Mesendoderm (in vitro differentiated cells): ENCODE measurements at regions not wholly inside any gene's neighbourhood (a gene's known extent, or its start where the extent isn't known, plus 50 kb on each side); places are given as distances from the start of the nearest gene placed in this dataset. TPM values are rescaled to one million over a fixed set of nuclear protein-coding genes. Genes with fewer than 3 reads are reported as not detected.

ENCODE experiments used
- DNase-seq: peaks from one replicate; pipeline ENCODE4 v3.0.0; 2013
- H2AK5ac ChIP-seq: 2 replicates; pipeline ENCODE4 v1.6.1; 2013; ENCODE audit warnings: low read length, inconsistent platforms
- H2BK120ac ChIP-seq: 2 replicates; pipeline ENCODE4 v1.6.1; 2013; ENCODE audit warnings: low read depth, mild to moderate bottlenecking, low read length, moderate library complexity, mixed read lengths
- H2BK15ac ChIP-seq: replicated peaks from 2 replicates; pipeline ENCODE4 v1.6.1; 2013; ENCODE audit warnings: low read depth, mild to moderate bottlenecking, moderate library complexity
- H2BK5ac ChIP-seq: 2 replicates; pipeline ENCODE4 v1.6.1; 2013; ENCODE audit warnings: low read length, inconsistent platforms
- H3K18ac ChIP-seq: 2 replicates; pipeline ENCODE4 v1.6.1; 2013; ENCODE audit warnings: mild to moderate bottlenecking, low read length, mixed read lengths
- H3K23ac ChIP-seq: one replicate; pipeline ENCODE4 v1.6.1; 2013; ENCODE audit warnings: low read length
- H3K27ac ChIP-seq: 2 replicates; pipeline ENCODE4 v1.5.1; 2013; ENCODE audit warnings: low read depth, mild to moderate bottlenecking, inconsistent platforms, low read length, moderate library complexity
- H3K27me3 ChIP-seq: 2 replicates; pipeline ENCODE4 v1.6.1; 2013; ENCODE audit warnings: low read length, control low read depth, mild to moderate bottlenecking, inconsistent platforms; ENCODE audit not compliant: insufficient read depth, poor library complexity
- H3K36me3 ChIP-seq: 2 replicates; pipeline ENCODE4 v1.6.1; 2013; ENCODE audit warnings: low read length, inconsistent platforms; ENCODE audit not compliant: control insufficient read depth, insufficient read depth
- H3K4ac ChIP-seq: one replicate; pipeline ENCODE4 v1.6.1; 2013; ENCODE audit warnings: low read depth, mild to moderate bottlenecking, low read length, moderate library complexity
- H3K4me1 ChIP-seq: 2 replicates; pipeline ENCODE4 v1.6.1; 2013; ENCODE audit warnings: low read depth, low read length, inconsistent platforms; ENCODE audit not compliant: control insufficient read depth
- H3K4me2 ChIP-seq: 2 replicates; pipeline ENCODE4 v1.6.1; 2013; ENCODE audit warnings: low read length
- H3K4me3 ChIP-seq: 2 replicates; pipeline ENCODE4 v1.5.1; 2013; ENCODE audit warnings: mild to moderate bottlenecking, low read length
- H3K56ac ChIP-seq: one replicate; pipeline ENCODE4 v1.6.1; 2013; ENCODE audit warnings: low read length
- H3K79me1 ChIP-seq: 2 replicates; pipeline ENCODE4 v1.6.1; 2013; ENCODE audit warnings: low read length, inconsistent platforms
- H3K79me2 ChIP-seq: 2 replicates; pipeline ENCODE4 v1.6.1; 2013; ENCODE audit warnings: mild to moderate bottlenecking, low read length; ENCODE audit not compliant: control insufficient read depth, insufficient read depth
- H3K9ac ChIP-seq: 2 replicates; pipeline ENCODE4 v1.6.1; 2013; ENCODE audit warnings: low read length, inconsistent platforms
- H4K5ac ChIP-seq: one replicate; pipeline ENCODE4 v1.6.1; 2013; ENCODE audit warnings: low read length
- H4K8ac ChIP-seq: one replicate; pipeline ENCODE4 v1.6.1; 2013; ENCODE audit warnings: low read depth, mild to moderate bottlenecking, control low read depth, low read length, moderate library complexity
- WGBS: extraction: QIAGEN DNeasy Blood & Tissue Kit; methylation state at CpG from one replicate; pipeline ENCODE4 v1.1.7; 2013; ENCODE audit warnings: low lambda C conversion rate, missing lambda C conversion rate; ENCODE audit not compliant: insufficient coverage; ENCODE audit errors: extremely low coverage; 5-methylcytosine and 5-hydroxymethylcytosine counted together
- small RNA-seq: library from polyadenylated mRNA; stranded (forward); fragments of <200 nt; extraction: miRNeasy Mini kit (QIAGEN cat#:217004); gene quantifications from one replicate; pipeline ENCODE3, GENCODE V24; 2013; ENCODE audit not compliant: insufficient read depth

- Histone ChIP-seq H3K36me3 (no peaks in the 10 kb centered on the region), H3K56ac (no peak overlapping the region), H3K4me1 (no peaks in the 10 kb centered on the region), H2AK5ac (no peak overlapping the region), H2BK120ac (no peak overlapping the region), H3K27ac (no peak overlapping the region), H4K5ac (no peak overlapping the region), H3K4me2 (no peak overlapping the region), H3K18ac (no peak overlapping the region), H3K79me1 (no peaks in the 10 kb centered on the region), H3K4ac (no peak overlapping the region), H3K23ac (no peak overlapping the region), H4K8ac (no peak overlapping the region), H3K9ac (no peak overlapping the region), H2BK15ac (no peak overlapping the region), H3K27me3 (no peaks in the 10 kb centered on the region), H2BK5ac (no peak overlapping the region), H3K4me3 (no peak overlapping the region), H3K79me2 (no peaks in the 10 kb centered on the region)
- DNase-seq = no peak
Measured at GRCh38 chr9:99760421-99760820, 61.3 kb upstream of the NR4A3 start.

- Histone ChIP-seq H3K9ac (no peak overlapping the region), H3K4me3 (no peak overlapping the region), H3K36me3 (no peaks in the 10 kb centered on the region), H4K8ac (no peak overlapping the region), H4K5ac (no peak overlapping the region), H2BK120ac (no peak overlapping the region), H2BK15ac (no peak overlapping the region), H3K23ac (no peak overlapping the region), H2AK5ac (no peak overlapping the region), H3K4me2 (no peak overlapping the region), H3K79me1 (no peaks in the 10 kb centered on the region), H3K4me1 (no peaks in the 10 kb centered on the region), H3K27me3 (no peaks in the 10 kb centered on the region), H3K56ac (no peak overlapping the region), H3K27ac (no peak overlapping the region), H3K18ac (no peak overlapping the region), H3K79me2 (no peaks in the 10 kb centered on the region), H3K4ac (no peak overlapping the region), H2BK5ac (no peak overlapping the region)
- WGBS = no CpG with 5 or more reads among the region's 3 CpGs
- no peak for DNase-seq
Measured at GRCh38 chr9:99762470-99762869, 59.2 kb upstream of the NR4A3 start.

Small RNAs in the stretch of these regions (small RNA-seq; reads per million reads assigned to genes)
- gene AL137067.1 (not detected), gene AL137067.2 (not detected)
